Stimulated activated CD4-positive, alpha-beta T cell treated with anti-CD3 and anti-CD28 coated beads, Interleukin-12 subunit alpha, Interleukin-12 subunit beta, amount 100 ng/mL, for 48 hours (primary cell): ENCODE measurements at regions not wholly inside any gene's neighbourhood (a gene's known extent, or its start where the extent isn't known, plus 50 kb on each side); places are given as distances from the start of the nearest gene placed in this dataset.

Experiments
- DNase-seq, 3 donors: peaks; one replicate each; pipeline ENCODE4 v3.0.0-alpha.2; 2020; ENCODE audit warnings: low read depth in 2 of 3, low spot score in 1 of 3

- DNase-seq, result no peak
Measured at GRCh38 chr12:24020397-24021163, 71.1 kb upstream of the SOX5 start.

GRCh38 chr12:24015833-24016160, 66.3 kb upstream of the SOX5 start:
- no peak for DNase-seq

GRCh38 chr12:24014915-24015832, 65.7 kb upstream of the SOX5 start:
- DNase-seq, result no peak

GRCh38 chr12:24014240-24014639, 64.8 kb upstream of the SOX5 start:
- DNase-seq, result no peak

GRCh38 chr12:24012528-24012927, 63.1 kb upstream of the SOX5 start:
- DNase-seq, result no peak

GRCh38 chr12:24011927-24012507, 62.5 kb upstream of the SOX5 start:
- DNase-seq, result no peak

- DNase-seq, result no peak
Measured at GRCh38 chr12:24008166-24008565, 58.7 kb upstream of the SOX5 start.
